ENCODE measurements at regions not wholly inside any gene's neighbourhood (a gene's known extent, or its start where the extent isn't known, plus 50 kb on each side); places are given as distances from the start of the nearest gene placed in this dataset.

DNA sequence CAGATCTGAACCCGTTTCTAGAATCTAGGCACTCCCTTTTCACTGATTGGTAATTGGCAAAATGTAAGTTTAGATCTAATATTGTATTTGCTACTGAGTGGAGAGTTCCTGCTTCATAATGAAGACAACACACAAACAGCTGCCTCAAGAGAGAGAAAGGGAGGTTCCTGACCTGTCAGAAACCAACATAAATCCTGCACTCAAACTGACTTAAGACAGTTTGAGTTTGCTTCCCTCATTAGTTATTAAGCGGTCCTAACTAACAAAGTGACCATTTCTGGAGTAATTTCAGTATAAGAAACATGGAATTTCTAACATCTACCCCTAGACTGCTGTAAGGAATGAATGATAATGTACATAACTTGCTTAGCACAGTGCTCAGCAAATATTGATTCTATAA is 191.2 kb downstream of the METTL4 start:
- DNase-seq (ENCODE audit: low spot score) = no peak

DNA sequence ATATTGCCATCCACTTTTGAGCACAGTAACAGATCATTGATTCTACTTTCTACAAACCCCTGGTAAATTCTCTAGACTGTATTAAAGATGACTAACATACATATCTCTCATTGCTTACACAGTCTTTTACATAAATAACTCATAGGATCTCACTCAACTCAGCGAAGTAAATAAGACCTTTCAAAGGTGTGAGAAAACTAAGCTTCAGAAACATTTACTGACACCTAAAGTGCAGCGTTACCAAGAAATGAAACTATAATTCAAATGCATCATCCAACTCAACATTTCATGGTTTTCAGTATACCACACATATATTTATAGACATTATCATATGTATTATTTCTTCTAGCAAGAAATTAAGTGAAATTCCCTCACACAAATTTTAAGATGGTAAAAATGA is 189.8 kb downstream of the METTL4 start:
- no peak for DNase-seq (ENCODE audit: low spot score)

DNA sequence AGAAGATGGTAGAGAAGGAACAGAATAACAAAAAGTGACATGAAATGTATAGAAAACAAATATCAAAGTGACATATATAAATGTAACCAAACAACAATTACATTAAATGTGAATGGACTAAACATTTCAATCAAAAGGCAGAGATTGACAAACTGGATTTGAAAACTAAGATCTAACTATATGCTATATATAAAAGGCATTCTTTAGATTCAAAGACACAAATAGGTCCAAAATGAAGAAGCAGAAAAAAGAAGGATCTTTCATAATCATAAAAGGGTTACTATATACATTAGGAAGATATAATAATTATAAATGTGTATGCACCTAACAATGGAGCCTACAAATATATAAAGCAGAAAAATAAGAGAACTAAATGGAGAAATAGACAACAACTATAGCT is 183.7 kb downstream of the METTL4 start:
- no peak for DNase-seq (ENCODE audit: low spot score)

- DNase-seq (ENCODE audit: low spot score) = no peak
Observed at GRCh38 chr18:2390158-2390557, 181.1 kb downstream of the METTL4 start.

- DNase-seq (ENCODE audit: low spot score) = no peak
Observed at GRCh38 chr18:2391470-2391869, 179.8 kb downstream of the METTL4 start.

DNA sequence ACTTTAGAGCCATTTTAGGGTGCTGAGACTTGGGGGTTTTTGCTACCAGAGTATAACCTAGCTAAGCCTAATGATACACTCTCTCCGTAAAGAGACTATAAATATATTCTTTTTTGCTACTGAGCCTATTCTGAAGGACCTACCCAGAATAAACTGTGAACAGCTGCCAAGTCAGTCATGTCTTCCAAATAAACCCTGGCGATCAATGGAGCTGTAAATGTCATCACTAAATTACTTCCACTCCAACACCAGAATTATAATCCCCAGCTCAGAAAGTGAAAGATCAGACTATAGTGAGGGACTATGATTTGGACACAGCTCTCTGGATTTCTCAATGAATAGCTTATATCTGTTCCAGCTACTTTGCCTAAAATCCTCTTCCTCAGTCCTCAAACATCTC is 178.9 kb downstream of the METTL4 start:
- DNase-seq (ENCODE audit: low spot score) = no peak

GRCh38 chr18:2394684-2395083 is 176.6 kb downstream of the METTL4 start:
- DNase-seq (ENCODE audit: low spot score) = no peak

GRCh38 chr18:2395427-2396161 is 175.7 kb downstream of the METTL4 start:
- no peak for DNase-seq (ENCODE audit: low spot score)

GRCh38 chr18:2396162-2396505 is 175.2 kb downstream of the METTL4 start:
- DNase-seq (ENCODE audit: low spot score) = no peak

DNA sequence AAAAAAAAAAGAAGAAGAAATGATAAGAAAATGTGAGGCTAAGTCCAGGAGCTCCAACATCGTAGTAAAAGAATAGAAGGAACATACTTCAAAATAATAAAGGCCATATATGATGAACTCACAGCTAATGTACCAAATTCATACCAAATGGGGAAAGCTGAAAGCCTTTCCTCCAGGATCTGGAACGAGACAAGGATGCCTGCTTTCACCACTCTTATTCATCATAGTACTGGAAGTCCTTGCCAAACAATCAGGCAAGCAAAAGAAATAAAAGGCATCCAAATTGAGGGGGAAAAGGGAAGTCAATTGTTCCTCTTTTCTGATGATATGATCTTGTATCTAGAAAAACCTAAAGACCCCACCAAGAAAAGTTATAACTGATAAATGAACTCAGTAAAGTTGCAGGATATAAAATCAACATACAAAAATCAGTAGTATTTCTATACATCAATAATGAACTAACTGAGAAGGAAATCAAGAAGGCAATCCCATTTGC is 170.6 kb downstream of the METTL4 start:
- DNase-seq (ENCODE audit: low spot score) = no peak

GRCh38 chr18:2402084-2402483 is 169.2 kb downstream of the METTL4 start:
- DNase-seq (ENCODE audit: low spot score) = no peak

GRCh38 chr18:2406544-2406943 is 164.8 kb downstream of the METTL4 start:
- no peak for DNase-seq (ENCODE audit: low spot score)

GRCh38 chr18:2407961-2408360 is 163.3 kb downstream of the METTL4 start:
- no peak for DNase-seq (ENCODE audit: low spot score)

DNA sequence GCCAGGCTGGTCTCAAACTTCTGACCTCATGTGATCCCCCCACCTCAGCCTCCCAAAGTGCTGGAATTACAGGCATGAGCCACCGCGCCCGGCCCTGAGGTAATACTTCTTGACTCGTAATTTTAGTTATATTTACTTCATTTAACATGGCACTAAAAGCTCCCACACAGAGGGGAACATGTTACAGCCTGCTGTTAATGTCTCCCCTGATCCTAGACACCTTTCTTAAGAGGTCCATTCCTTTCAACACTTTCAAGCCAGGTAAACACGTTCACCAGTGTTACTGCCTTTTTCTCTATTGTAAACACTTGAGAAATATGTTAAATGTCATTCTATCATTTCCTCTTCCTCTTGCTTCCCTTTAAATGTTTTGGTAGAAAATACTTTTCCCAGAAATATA is 161.4 kb downstream of the METTL4 start:
- no peak for DNase-seq (ENCODE audit: low spot score)

- peak; percentile 24 for DNase-seq (ENCODE audit: low spot score)
Observed at GRCh38 chr18:2410688-2411087, 160.6 kb downstream of the METTL4 start.

DNA sequence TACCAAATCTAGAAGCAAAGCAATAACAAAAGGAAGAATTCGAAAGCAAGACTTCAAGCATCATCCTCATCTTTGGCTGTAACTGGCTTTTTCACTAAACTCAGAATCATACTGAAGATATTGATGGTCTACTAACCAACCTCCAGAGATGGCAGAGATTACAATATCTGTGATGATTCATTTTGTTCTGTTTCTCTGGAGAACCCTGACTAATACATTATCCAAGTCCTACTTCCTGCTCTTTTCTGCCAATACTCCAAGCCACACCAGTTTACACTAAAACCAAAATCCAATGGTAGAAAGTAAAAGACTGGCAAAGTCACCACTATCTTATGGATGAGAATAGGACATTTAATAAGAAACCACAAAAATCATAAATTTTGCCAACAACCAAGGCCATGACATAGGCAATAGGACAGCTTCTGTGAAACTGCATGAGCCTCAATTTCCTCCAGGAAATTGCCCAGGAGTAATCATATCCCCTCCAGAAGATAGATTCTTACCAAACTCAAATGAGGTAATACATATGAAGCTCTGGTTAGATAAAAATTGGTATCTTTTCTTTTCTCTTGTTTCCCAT is 159.8 kb downstream of the METTL4 start:
- DNase-seq (ENCODE audit: low spot score) = no peak

- no peak for DNase-seq (ENCODE audit: low spot score)
Observed at GRCh38 chr18:2412281-2412680, 159.0 kb downstream of the METTL4 start.

DNA sequence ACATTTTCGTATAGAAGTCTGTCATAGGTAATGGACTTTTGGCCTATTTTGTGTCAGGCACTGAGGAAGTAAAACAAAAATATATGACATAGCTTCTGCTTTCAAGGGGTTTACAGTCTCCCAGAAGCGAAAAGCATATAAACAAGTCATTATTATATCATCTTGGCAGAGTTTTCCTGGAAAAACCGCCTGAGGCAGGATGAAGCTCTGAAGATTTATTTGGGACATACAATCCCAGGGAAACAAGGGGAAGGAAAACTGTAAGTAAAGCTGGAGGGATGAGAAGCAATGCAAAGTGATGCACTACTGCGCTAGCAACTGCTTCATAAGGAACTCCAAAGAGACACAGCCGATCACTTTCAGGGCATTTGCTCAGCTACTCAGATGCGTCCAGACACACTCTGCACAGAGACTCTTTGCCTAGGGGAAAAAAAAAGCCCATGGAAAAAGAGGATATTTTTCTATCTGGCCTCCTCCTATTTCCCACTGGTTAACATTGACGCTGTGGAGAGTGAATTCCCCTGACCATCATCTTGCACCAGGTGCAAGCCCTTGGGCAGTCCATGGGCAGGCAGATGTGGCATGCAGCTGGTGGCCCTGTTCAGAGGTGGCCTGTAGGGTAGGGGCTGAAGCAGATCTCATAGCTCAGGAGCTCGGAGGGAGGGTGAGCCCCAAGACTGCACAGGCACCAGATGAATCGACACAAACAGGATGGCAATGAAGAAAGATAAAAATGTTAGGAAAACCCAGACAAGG is 158.1 kb downstream of the METTL4 start:
- DNase-seq (ENCODE audit: low spot score) = no peak

- no peak for DNase-seq (ENCODE audit: low spot score)
Observed at GRCh38 chr18:2414235-2414634, 157.1 kb downstream of the METTL4 start.

DNA sequence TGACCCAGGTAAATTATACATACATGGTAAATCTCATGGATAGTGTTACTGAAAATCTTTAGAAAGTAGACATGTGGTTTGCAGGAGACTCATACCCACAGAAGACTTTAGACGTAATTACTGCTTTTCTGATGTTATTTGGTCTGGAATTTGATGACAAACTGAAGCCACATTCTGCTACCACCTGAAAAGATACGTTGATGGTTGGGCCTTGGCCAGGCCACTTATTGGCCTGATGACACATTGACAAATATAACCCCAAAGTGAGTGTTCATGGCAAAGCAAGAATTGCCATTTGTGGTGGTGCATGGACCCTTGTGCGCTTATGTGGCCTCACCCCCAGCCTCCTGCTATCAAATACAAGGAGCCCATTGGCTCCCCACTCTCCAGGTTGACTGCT is 155.6 kb downstream of the METTL4 start:
- no peak for DNase-seq (ENCODE audit: low spot score)

- no peak for DNase-seq (ENCODE audit: low spot score)
Observed at GRCh38 chr18:2417861-2418610, 153.3 kb downstream of the METTL4 start.

DNA sequence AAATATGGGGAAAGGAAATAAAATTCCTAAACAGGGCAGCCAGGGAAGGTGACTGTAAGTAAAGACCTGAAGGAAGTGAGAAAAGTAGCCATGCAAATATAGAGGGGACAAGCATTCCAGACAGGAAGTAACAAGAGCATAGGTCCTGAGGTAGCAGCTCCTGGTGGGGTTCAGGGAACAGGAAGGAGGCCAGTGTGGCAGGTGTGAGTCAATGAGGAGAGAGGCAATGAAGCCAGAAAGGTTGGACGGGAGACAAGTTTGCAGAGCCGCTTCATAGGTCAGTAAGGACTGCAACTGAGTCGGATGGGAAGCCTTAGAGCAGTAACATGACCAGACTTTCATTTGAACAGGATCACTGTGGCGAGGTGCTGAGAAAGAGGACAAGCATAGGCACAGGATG is 150.9 kb downstream of the METTL4 start:
- DNase-seq (ENCODE audit: low spot score) = no peak

GRCh38 chr18:2423761-2424160 is 147.5 kb downstream of the METTL4 start:
- no peak for DNase-seq (ENCODE audit: low spot score)

All from HuH-7.5 (cell line).